H9 (cell line): ENCODE measurements at regions not wholly inside any gene's neighbourhood (a gene's known extent, or its start where the extent isn't known, plus 50 kb on each side); places are given as distances from the start of the nearest gene placed in this dataset.

Experiments used
- DNase-seq: peaks from one replicate; pipeline ENCODE4 v3.0.0-alpha.2; 2017
- H2AFZ ChIP-seq: one replicate; pipeline ENCODE4 v1.6.1; 2013; ENCODE audit warnings: mild to moderate bottlenecking, low read length, control low read depth, moderate library complexity
- H2AK5ac ChIP-seq: 2 replicates; pipeline ENCODE4 v1.6.1; 2013; ENCODE audit warnings: low read length, control low read depth, mixed read lengths; ENCODE audit not compliant: insufficient read length
- H2BK120ac ChIP-seq: one replicate; pipeline ENCODE4 v1.6.1; 2013; ENCODE audit warnings: low read depth, mild to moderate bottlenecking, low read length, control low read depth, inconsistent platforms; ENCODE audit not compliant: poor library complexity, severe bottlenecking
- H2BK12ac ChIP-seq: 2 replicates; pipeline ENCODE4 v1.6.1; 2013; ENCODE audit warnings: low read length, control low read depth, mixed read lengths, low read depth; ENCODE audit not compliant: insufficient read length
- H2BK15ac ChIP-seq: 2 replicates; pipeline ENCODE4 v1.6.1; 2013; ENCODE audit warnings: low read depth, low read length, control low read depth
- H2BK20ac ChIP-seq: one replicate; pipeline ENCODE4 v1.6.1; 2013; ENCODE audit warnings: low read depth, mild to moderate bottlenecking, low read length, control low read depth, inconsistent platforms; ENCODE audit not compliant: poor library complexity, severe bottlenecking
- H2BK5ac ChIP-seq: 2 replicates; pipeline ENCODE4 v1.6.1; 2013; ENCODE audit warnings: low read length, control low read depth, mixed read lengths; ENCODE audit not compliant: insufficient read length
- H3K14ac ChIP-seq: 2 replicates; pipeline ENCODE4 v1.6.1; 2013; ENCODE audit warnings: low read length, control low read depth; ENCODE audit not compliant: insufficient read depth
- H3K18ac ChIP-seq: 2 replicates; pipeline ENCODE4 v1.6.1; 2013; ENCODE audit warnings: low read depth, mild to moderate bottlenecking, mixed read lengths, low read length, control low read depth; ENCODE audit not compliant: insufficient read length
- H3K23ac ChIP-seq: 2 replicates; pipeline ENCODE4 v1.6.1; 2013; ENCODE audit warnings: low read length, control low read depth, mixed read lengths, low read depth; ENCODE audit not compliant: insufficient read length
- H3K23me2 ChIP-seq: 2 replicates; pipeline ENCODE4 v1.6.1; 2013; ENCODE audit warnings: low read depth, mild to moderate bottlenecking, mixed read lengths, low read length, control low read depth; ENCODE audit not compliant: insufficient read length, poor library complexity, severe bottlenecking
- H3K27ac ChIP-seq: 2 replicates; pipeline ENCODE4 v1.5.1; 2013; ENCODE audit warnings: low read length, control low read depth, mixed read lengths, low read depth; ENCODE audit not compliant: insufficient read length
- H3K27me3 ChIP-seq: 2 replicates; pipeline ENCODE4 v1.6.1; 2013; ENCODE audit warnings: low read length, control low read depth, inconsistent platforms; ENCODE audit not compliant: insufficient read depth
- H3K4ac ChIP-seq: 2 replicates; pipeline ENCODE4 v1.6.1; 2013; ENCODE audit warnings: low read depth, mild to moderate bottlenecking, control low read depth, inconsistent platforms, low read length, moderate library complexity
- H3K4me1 ChIP-seq: 2 replicates; pipeline ENCODE4 v1.6.1; 2013; ENCODE audit warnings: low read length, control low read depth, inconsistent platforms; ENCODE audit not compliant: insufficient read depth
- H3K4me2 ChIP-seq: 2 replicates; pipeline ENCODE4 v1.6.1; 2013; ENCODE audit warnings: low read length, control low read depth, mixed read lengths; ENCODE audit not compliant: insufficient read length, insufficient read depth
- H3K56ac ChIP-seq: 2 replicates; pipeline ENCODE4 v1.6.1; 2013; ENCODE audit warnings: low read depth, mild to moderate bottlenecking, mixed read lengths, low read length, control low read depth; ENCODE audit not compliant: insufficient read length
- H3K79me1 ChIP-seq: 2 replicates; pipeline ENCODE4 v1.6.1; 2013; ENCODE audit warnings: low read depth, mild to moderate bottlenecking, moderate library complexity, low read length, control low read depth, inconsistent platforms; ENCODE audit not compliant: insufficient read depth, poor library complexity, severe bottlenecking
- H3K79me2 ChIP-seq: 2 replicates; pipeline ENCODE4 v1.6.1; 2013; ENCODE audit warnings: low read length, control low read depth, inconsistent platforms; ENCODE audit not compliant: insufficient read depth
- H3K9ac ChIP-seq: 2 replicates; pipeline ENCODE4 v1.6.1; 2013; ENCODE audit warnings: low read length, control low read depth, mixed read lengths; ENCODE audit not compliant: insufficient read length; ENCODE audit errors: extremely low read depth
- H3K9me3 ChIP-seq: one replicate; pipeline ENCODE4 v1.6.1; 2013; ENCODE audit warnings: low read depth, low read length, inconsistent platforms; ENCODE audit not compliant: control insufficient read depth
- H3T11ph ChIP-seq: one replicate; pipeline ENCODE4 v1.6.1; 2013; ENCODE audit warnings: mild to moderate bottlenecking, low read length, control low read depth, inconsistent platforms
- H4K20me1 ChIP-seq: one replicate; pipeline ENCODE4 v1.6.1; 2013; ENCODE audit not compliant: control insufficient read depth, insufficient read length, insufficient read depth
- H4K5ac ChIP-seq: 2 replicates; pipeline ENCODE4 v1.6.1; 2013; ENCODE audit warnings: low read depth, mild to moderate bottlenecking, mixed read lengths, low read length, control low read depth; ENCODE audit not compliant: insufficient read length
- H4K8ac ChIP-seq: replicated peaks from 2 replicates; pipeline ENCODE4 v1.6.1; 2013; ENCODE audit warnings: low read length, control low read depth, mixed read lengths, low read depth; ENCODE audit not compliant: insufficient read length
- H4K91ac ChIP-seq: 2 replicates; pipeline ENCODE4 v1.6.1; 2013; ENCODE audit warnings: low read depth, mild to moderate bottlenecking, moderate library complexity, mixed read lengths, low read length, control low read depth; ENCODE audit not compliant: insufficient read length
- H3K27ac Mint-ChIP-seq, 3 experiments: 2 replicates in 2 of 3; 3 replicates in 1 of 3; pipeline ENCODE4 v1.8.0; 2020 to 2021; ENCODE audit warnings: mixed read lengths in 3 of 3, mild to moderate bottlenecking in 1 of 3, moderate library complexity in 1 of 3
- H3K27me3 Mint-ChIP-seq: 2 replicates; pipeline ENCODE4 v1.8.0; 2021; ENCODE audit warnings: low read depth, mild to moderate bottlenecking, moderate library complexity, mixed read lengths
- H3K36me3 Mint-ChIP-seq, 3 experiments: 2 replicates in 2 of 3; 3 replicates in 1 of 3; pipeline ENCODE4 v1.8.0; 2020 to 2021; ENCODE audit warnings: low read depth in 3 of 3, mixed read lengths in 3 of 3; ENCODE audit not compliant: insufficient read depth in 1 of 3
- H3K4me1 Mint-ChIP-seq, 2 experiments: 2 replicates each; pipeline ENCODE4 v1.8.0; 2020; ENCODE audit warnings: mixed read lengths in 2 of 2
- H3K4me3 Mint-ChIP-seq, 2 experiments: 2 replicates in 1 of 2; 3 replicates in 1 of 2; pipeline ENCODE4 v1.8.0; 2020 to 2021; ENCODE audit warnings: mild to moderate bottlenecking in 2 of 2, mixed read lengths in 2 of 2, moderate library complexity in 1 of 2
- H3K9me3 Mint-ChIP-seq, 2 experiments: 2 replicates in 1 of 2; 3 replicates in 1 of 2; pipeline ENCODE4 v1.8.0; 2020; ENCODE audit warnings: mild to moderate bottlenecking in 2 of 2, mixed read lengths in 2 of 2, moderate library complexity in 1 of 2
- TF ChIP-seq, protein P1 (sequence below): fragments of 200-600 bp; sonication (generic); conservative IDR thresholded peaks from 3 replicates; pipeline ENCODE4 v1.8.0; 2021; ENCODE audit warnings: antibody characterized with exemption, mild to moderate bottlenecking

DNA sequence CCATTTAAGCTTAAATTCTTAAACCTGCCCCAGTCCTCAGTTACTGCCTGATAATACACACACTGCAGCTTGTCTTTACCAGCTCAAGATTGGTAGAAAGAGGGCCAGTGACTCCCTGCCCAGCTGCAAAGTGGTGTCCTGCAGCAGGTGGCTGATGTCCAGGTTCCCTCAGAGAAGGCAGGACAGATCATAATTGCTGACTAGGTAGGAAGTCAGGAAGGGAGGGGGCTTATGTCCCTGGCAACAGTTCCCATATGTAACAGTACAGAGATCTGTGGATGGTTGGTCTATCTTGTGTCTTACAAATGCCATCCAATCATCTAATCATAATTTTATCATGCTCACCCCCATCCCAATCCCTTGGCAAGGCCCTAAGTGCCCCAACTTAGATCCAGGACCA, 492.1 kb upstream of the PPP2R3A start:
- Histone ChIP-seq H4K5ac (no peak overlapping the region), H2AFZ (no peak overlapping the region), H3K9ac (no peak overlapping the region), H2BK20ac (no peak overlapping the region), H4K8ac (no peak overlapping the region), H4K20me1 (no peaks in the 10 kb centered on the region), H2BK12ac (no peak overlapping the region), H3K4me1 (no peaks in the 10 kb centered on the region), H3K4me2 (no peak overlapping the region), H3K18ac (no peak overlapping the region), H3K79me1 (no peaks in the 10 kb centered on the region), H2BK15ac (no peak overlapping the region), H3K23me2 (no peaks in the 10 kb centered on the region), H3K4ac (no peak overlapping the region), H3K56ac (no peak overlapping the region), H2AK5ac (no peak overlapping the region), H3K27me3 (no peaks in the 10 kb centered on the region), H3T11ph (no peak overlapping the region), H3K14ac (no peak overlapping the region), H3K79me2 (no peaks in the 10 kb centered on the region), H3K23ac (no peak overlapping the region), H3K27ac (no peak overlapping the region), H4K91ac (no peak overlapping the region), H2BK5ac (no peak overlapping the region), H2BK120ac (no peak overlapping the region), H3K9me3 (no peaks in the 10 kb centered on the region)
- no peaks in the 10 kb centered on the region for H3K9me3 Mint-ChIP-seq
- H3K27ac Mint-ChIP-seq, result no peak overlapping the region
- peaks cover 5% of the 10 kb centered on the region for H3K27me3 Mint-ChIP-seq
- TF ChIP-seq, protein P1, sequence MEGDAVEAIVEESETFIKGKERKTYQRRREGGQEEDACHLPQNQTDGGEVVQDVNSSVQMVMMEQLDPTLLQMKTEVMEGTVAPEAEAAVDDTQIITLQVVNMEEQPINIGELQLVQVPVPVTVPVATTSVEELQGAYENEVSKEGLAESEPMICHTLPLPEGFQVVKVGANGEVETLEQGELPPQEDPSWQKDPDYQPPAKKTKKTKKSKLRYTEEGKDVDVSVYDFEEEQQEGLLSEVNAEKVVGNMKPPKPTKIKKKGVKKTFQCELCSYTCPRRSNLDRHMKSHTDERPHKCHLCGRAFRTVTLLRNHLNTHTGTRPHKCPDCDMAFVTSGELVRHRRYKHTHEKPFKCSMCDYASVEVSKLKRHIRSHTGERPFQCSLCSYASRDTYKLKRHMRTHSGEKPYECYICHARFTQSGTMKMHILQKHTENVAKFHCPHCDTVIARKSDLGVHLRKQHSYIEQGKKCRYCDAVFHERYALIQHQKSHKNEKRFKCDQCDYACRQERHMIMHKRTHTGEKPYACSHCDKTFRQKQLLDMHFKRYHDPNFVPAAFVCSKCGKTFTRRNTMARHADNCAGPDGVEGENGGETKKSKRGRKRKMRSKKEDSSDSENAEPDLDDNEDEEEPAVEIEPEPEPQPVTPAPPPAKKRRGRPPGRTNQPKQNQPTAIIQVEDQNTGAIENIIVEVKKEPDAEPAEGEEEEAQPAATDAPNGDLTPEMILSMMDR, result no peak
- H3K4me3 Mint-ChIP-seq, result no peak overlapping the region
- no peaks in the 10 kb centered on the region for H3K4me1 Mint-ChIP-seq
- no peaks in the 10 kb centered on the region; a peak in 1 of 7 replicates for H3K36me3 Mint-ChIP-seq
- no peak for DNase-seq
